H1 (cell line): ENCODE measurements at regions not wholly inside any gene's neighbourhood (a gene's known extent, or its start where the extent isn't known, plus 50 kb on each side); places are given as distances from the start of the nearest gene placed in this dataset.
A peak's percentile ranks its signal among the peaks of the same experiment; 100 is the strongest.

ENCODE experiments used
- ATF2 ChIP-seq: IDR thresholded peaks from 2 replicates; pipeline ENCODE4 v1.6.1; 2012; ENCODE audit warnings: low read length, inconsistent platforms
- ATF3 ChIP-seq: IDR thresholded peaks from 2 replicates; pipeline ENCODE4 v1.6.1; 2011; ENCODE audit warnings: low read depth, mild to moderate bottlenecking, low read length; ENCODE audit not compliant: insufficient read depth
- BACH1 ChIP-seq: IDR thresholded peaks from 2 replicates; pipeline ENCODE4 v1.6.1; 2012; ENCODE audit warnings: low read length, improper control_type of control experiment
- CBX8 ChIP-seq: fragments of 300-800, 300-1000 bp; sonication (generic); IDR thresholded peaks from 2 replicates; pipeline ENCODE4 v1.7.1; 2016; ENCODE audit warnings: low read depth, low read length, borderline replicate concordance
- CTBP2 ChIP-seq: IDR thresholded peaks from 2 replicates; pipeline ENCODE4 v1.7.0; 2011; ENCODE audit warnings: borderline replicate concordance, mild to moderate bottlenecking, moderate library complexity, mixed read lengths, low read length; ENCODE audit not compliant: insufficient read depth, insufficient read length
- CTCF ChIP-seq, 3 experiments: IDR thresholded peaks; 1 replicate in 2 of 3; 2 replicates in 1 of 3; pipeline versions ENCODE4 v1.5.1 to v1.6.1; 2011; ENCODE audit warnings: low read length in 3 of 3, mild to moderate bottlenecking in 3 of 3, inconsistent platforms in 2 of 3, low read depth in 1 of 3, moderate library complexity in 1 of 3; ENCODE audit not compliant: insufficient read depth in 1 of 3; ENCODE audit errors: control extremely low read depth in 1 of 3
- E2F6 ChIP-seq: IDR thresholded peaks from 2 replicates; pipeline ENCODE4 v1.6.1; 2012; ENCODE audit warnings: inconsistent platforms
- EP300 ChIP-seq, 2 experiments: IDR thresholded peaks; 1 replicate in 1 of 2; 2 replicates in 1 of 2; pipeline ENCODE4 v1.6.1; 2011 to 2012; ENCODE audit warnings: low read depth in 2 of 2, low read length in 2 of 2, mild to moderate bottlenecking in 2 of 2, borderline replicate concordance in 1 of 2, inconsistent platforms in 1 of 2, moderate library complexity in 1 of 2
- EZH2 ChIP-seq: fragments of 200-600 bp; sonication (generic); IDR thresholded peaks from 2 replicates; pipeline ENCODE4 v1.7.1; 2012; ENCODE audit warnings: low read depth, mild to moderate bottlenecking, moderate library complexity, low read length, inconsistent platforms; ENCODE audit not compliant: severe bottlenecking
- GTF2F1 ChIP-seq: IDR thresholded peaks from 2 replicates; pipeline ENCODE4 v1.6.1; 2012; ENCODE audit warnings: low read depth, low read length, improper control_type of control experiment, borderline replicate concordance
- KDM1A ChIP-seq: fragments of 200-600, 300-600 bp; sonication (generic); IDR thresholded peaks from 2 replicates; pipeline ENCODE4 v1.7.1; 2016; ENCODE audit warnings: mild to moderate bottlenecking, low read length, borderline replicate concordance
- KDM5A ChIP-seq: fragments of 200-600 bp; IDR thresholded peaks from 2 replicates; pipeline ENCODE4 v1.7.1; 2012; ENCODE audit warnings: mild to moderate bottlenecking, low read length, inconsistent platforms, mixed read lengths
- MAX ChIP-seq: IDR thresholded peaks from 2 replicates; pipeline ENCODE4 v1.6.1; 2012; ENCODE audit warnings: inconsistent platforms
- POLR2A ChIP-seq, 2 experiments: IDR thresholded peaks; 1 replicate in 1 of 2; 2 replicates in 1 of 2; pipeline ENCODE4 v1.6.1; 2011; ENCODE audit warnings: low read depth in 2 of 2, low read length in 2 of 2, mild to moderate bottlenecking in 2 of 2; ENCODE audit errors: control extremely low read depth in 1 of 2
- RAD21 ChIP-seq, 2 experiments: IDR thresholded peaks in 1 of 2; conservative IDR thresholded peaks in 1 of 2; 2 replicates each; pipeline ENCODE4 v1.6.1; 2011; ENCODE audit warnings: low read depth in 2 of 2, low read length in 2 of 2, improper control_type of control experiment in 1 of 2, inconsistent platforms in 1 of 2, mild to moderate bottlenecking in 1 of 2, moderate library complexity in 1 of 2
- TBP ChIP-seq: IDR thresholded peaks from 2 replicates; pipeline ENCODE4 v1.6.1; 2011; ENCODE audit warnings: low read depth, low read length, improper control_type of control experiment

GRCh38 chr5:1633605-1634336 lies 110.0 kb upstream of the LPCAT1 start (continued):
- no peak for TF ChIP-seq CTCF (IDR thresholded peaks at IDR 0.05; ENCODE audit: control extremely low read depth in 1 of 3, insufficient read depth in 1 of 3, low read depth in 1 of 3, low read length in 3 of 3)
- no peak for TF ChIP-seq KDM5A
- peak in 1 of 2 experiments; percentile 89; a peak in 1 of 3 replicates for TF ChIP-seq POLR2A (IDR thresholded peaks at IDR 0.05; ENCODE audit: control extremely low read depth in 1 of 2, low read depth in 2 of 2, low read length in 2 of 2)
- TF ChIP-seq RAD21 (IDR thresholded peaks at IDR 0.05 in 1 of 2, conservative IDR thresholded peaks at IDR 0.05 in 1 of 2; ENCODE audit: low read depth in 2 of 2, low read length in 2 of 2): no peak
- no peak for TF ChIP-seq KDM1A
- TF ChIP-seq ATF3: peak; percentile 50; the same call in 1 of the 2 replicates
- TF ChIP-seq MAX: peak; percentile 73
- TF ChIP-seq BACH1: no peak
- no peak for TF ChIP-seq ATF2
- peak; percentile 73 for TF ChIP-seq E2F6
- no peak for TF ChIP-seq EP300 (IDR thresholded peaks at IDR 0.05; ENCODE audit: borderline replicate concordance in 1 of 2, low read depth in 2 of 2, low read length in 2 of 2)
- no peak for TF ChIP-seq CBX8
- TF ChIP-seq TBP: peak; percentile 79
- TF ChIP-seq CTBP2: peak; percentile 62
- TF ChIP-seq GTF2F1: peak; percentile 73; the same call in 1 of the 2 replicates
- no peak for TF ChIP-seq EZH2
